ENCODE measurements at regions not wholly inside any gene's neighbourhood (a gene's known extent, or its start where the extent isn't known, plus 50 kb on each side); places are given as distances from the start of the nearest gene placed in this dataset.

- H3K36me3 ChIP-seq (ENCODE audit: insufficient read depth, low read length), result no peaks in the 10 kb centered on the region
- H3K4me1 ChIP-seq (ENCODE audit: insufficient read depth, low read length, severe bottlenecking), result no peaks in the 10 kb centered on the region
- H3K9me2 ChIP-seq (ENCODE audit: low read depth, low read length), result no peaks in the 10 kb centered on the region
- no peaks in the 10 kb centered on the region for H4K20me1 ChIP-seq (ENCODE audit: insufficient read depth, low read length)
- TF ChIP-seq CTCF (IDR thresholded peaks at IDR 0.05; ENCODE audit: low read length) (no peak), EZH2 (IDR thresholded peaks at IDR 0.05; ENCODE audit: borderline replicate concordance, low read length) (no peak)
- no peak overlapping the region for H3K9ac ChIP-seq (ENCODE audit: low read length)
- no peaks in the 10 kb centered on the region for H3F3A ChIP-seq (ENCODE audit: insufficient read depth, low read length)
- no peak overlapping the region for H3K27ac ChIP-seq (ENCODE audit: low read depth, low read length, poor library complexity, severe bottlenecking)
- H3K4me3 ChIP-seq (ENCODE audit: low read depth, low read length, poor library complexity, severe bottlenecking), result no peak overlapping the region
- H3K27me3 ChIP-seq (ENCODE audit: insufficient read depth, low read length), result no peaks in the 10 kb centered on the region
- H3K79me2 ChIP-seq (ENCODE audit: insufficient read depth, low read length), result no peaks in the 10 kb centered on the region
- no peaks in the 10 kb centered on the region for H3K9me3 ChIP-seq (ENCODE audit: low read length)
- no peak overlapping the region for H2AFZ ChIP-seq (ENCODE audit: low read length)
- no peak overlapping the region for H3K4me2 ChIP-seq (ENCODE audit: low read length)
These were observed 245.8 kb downstream of the JRKL start for GRCh38 chr11:96635655-96636054.

GRCh38 chr11:96641261-96641660 is 251.4 kb downstream of the JRKL start:
- no peak overlapping the region for H2AFZ ChIP-seq (ENCODE audit: low read length)

GRCh38 chr11:96642583-96642982 is 252.8 kb downstream of the JRKL start:
- H3K9me2 ChIP-seq (ENCODE audit: low read depth, low read length), result no peaks in the 10 kb centered on the region
- H3K27ac ChIP-seq (ENCODE audit: low read depth, low read length, poor library complexity, severe bottlenecking), result no peak overlapping the region
- no peaks in the 10 kb centered on the region for H3K79me2 ChIP-seq (ENCODE audit: insufficient read depth, low read length)
- no peaks in the 10 kb centered on the region for H3K36me3 ChIP-seq (ENCODE audit: insufficient read depth, low read length)
- no peak for TF ChIP-seq EZH2 (IDR thresholded peaks at IDR 0.05; ENCODE audit: borderline replicate concordance, low read length)
- TF ChIP-seq CTCF (IDR thresholded peaks at IDR 0.05; ENCODE audit: low read length), result no peak
- no peaks in the 10 kb centered on the region for H3K9me3 ChIP-seq (ENCODE audit: low read length)
- H4K20me1 ChIP-seq (ENCODE audit: insufficient read depth, low read length), result no peaks in the 10 kb centered on the region
- no peak overlapping the region for H3K9ac ChIP-seq (ENCODE audit: low read length)
- no peak overlapping the region for H3K4me3 ChIP-seq (ENCODE audit: low read depth, low read length, poor library complexity, severe bottlenecking)
- no peaks in the 10 kb centered on the region for H3K4me1 ChIP-seq (ENCODE audit: insufficient read depth, low read length, severe bottlenecking)
- H2AFZ ChIP-seq (ENCODE audit: low read length), result no peak overlapping the region
- no peaks in the 10 kb centered on the region for H3K27me3 ChIP-seq (ENCODE audit: insufficient read depth, low read length)
- no peak overlapping the region for H3K4me2 ChIP-seq (ENCODE audit: low read length)
- H3F3A ChIP-seq (ENCODE audit: insufficient read depth, low read length), result no peaks in the 10 kb centered on the region

More at GRCh38 chr11:96641261-96641660, 251.4 kb downstream of the JRKL start:
- no peak overlapping the region for H3K9ac ChIP-seq (ENCODE audit: low read length)
- H3K27me3 ChIP-seq (ENCODE audit: insufficient read depth, low read length), result no peaks in the 10 kb centered on the region
- no peaks in the 10 kb centered on the region for H3K9me3 ChIP-seq (ENCODE audit: low read length)
- no peaks in the 10 kb centered on the region for H4K20me1 ChIP-seq (ENCODE audit: insufficient read depth, low read length)
- no peaks in the 10 kb centered on the region for H3K9me2 ChIP-seq (ENCODE audit: low read depth, low read length)
- H3K36me3 ChIP-seq (ENCODE audit: insufficient read depth, low read length), result no peaks in the 10 kb centered on the region
- no peaks in the 10 kb centered on the region for H3K4me1 ChIP-seq (ENCODE audit: insufficient read depth, low read length, severe bottlenecking)
- TF ChIP-seq EZH2 (IDR thresholded peaks at IDR 0.05; ENCODE audit: borderline replicate concordance, low read length), result no peak
- no peak for TF ChIP-seq CTCF (IDR thresholded peaks at IDR 0.05; ENCODE audit: low read length)
- no peaks in the 10 kb centered on the region for H3F3A ChIP-seq (ENCODE audit: insufficient read depth, low read length)
- H3K27ac ChIP-seq (ENCODE audit: low read depth, low read length, poor library complexity, severe bottlenecking), result no peak overlapping the region
- no peak overlapping the region for H3K4me3 ChIP-seq (ENCODE audit: low read depth, low read length, poor library complexity, severe bottlenecking)
- no peaks in the 10 kb centered on the region for H3K79me2 ChIP-seq (ENCODE audit: insufficient read depth, low read length)
- no peak overlapping the region for H3K4me2 ChIP-seq (ENCODE audit: low read length)
